Gastroesophageal sphincter (tissue), 4 donors: ENCODE measurements at regions not wholly inside any gene's neighbourhood (a gene's known extent, or its start where the extent isn't known, plus 50 kb on each side); places are given as distances from the start of the nearest gene placed in this dataset.

ENCODE experiments used
- ATAC-seq: fragments of 150-250 bp; one replicate; pipeline ENCODE4 v1.9.1; 2016; ENCODE audit warnings: mild to moderate bottlenecking, moderate library complexity
- H3K27ac ChIP-seq, 4 donors: fragments of 200-600 bp; sonication (generic) in 3 of 4; 1 replicate in 3 of 4; 2 replicates in 1 of 4; pipeline ENCODE4 v1.5.1; 2016 to 2019
- H3K27me3 ChIP-seq: fragments of 200-600 bp; sonication (generic); one replicate; pipeline ENCODE4 v1.5.1; 2019
- H3K36me3 ChIP-seq, 2 donors: fragments of 200-600 bp; sonication (generic); one replicate each; pipeline ENCODE4 v1.5.1; 2019; ENCODE audit warnings: control low read depth in 1 of 2
- H3K4me1 ChIP-seq, 3 donors: fragments of 200-600 bp; sonication (generic); 1 replicate in 2 of 3; 2 replicates in 1 of 3; pipeline ENCODE4 v1.5.1; 2016 to 2019; ENCODE audit warnings: control low read depth in 2 of 3
- H3K4me3 ChIP-seq, 2 donors: fragments of 200-600 bp; sonication (generic); one replicate each; pipeline ENCODE4 v1.5.1; 2019; ENCODE audit warnings: mild to moderate bottlenecking in 1 of 2, moderate library complexity in 1 of 2
- H3K9me3 ChIP-seq, 3 donors: fragments of 200-600 bp; sonication (generic); one replicate each; pipeline ENCODE4 v1.5.1; 2017 to 2019; ENCODE audit warnings: control low read depth in 2 of 3
- EP300 ChIP-seq: sonication (generic); formaldehyde crosslinking; IDR thresholded peaks from one replicate; pipeline ENCODE4 v1.6.1; 2017; ENCODE audit warnings: antibody characterized with exemption, mild to moderate bottlenecking
- POLR2A ChIP-seq, 2 donors: fragments of 450-650 bp; IDR thresholded peaks; one replicate each; pipeline ENCODE4 v1.6.1; 2017; ENCODE audit warnings: antibody characterized with exemption in 2 of 2, mild to moderate bottlenecking in 2 of 2, moderate library complexity in 1 of 2
- POLR2AphosphoS5 ChIP-seq: sonication (generic); formaldehyde crosslinking; IDR thresholded peaks from one replicate; pipeline ENCODE4 v1.6.1; 2017; ENCODE audit warnings: antibody characterized with exemption
- WGBS, 2 donors: methylation state at CpG; one replicate each; pipeline ENCODE4 v1.1.5; 2018; ENCODE audit warnings: low coverage in 1 of 2; 5-methylcytosine and 5-hydroxymethylcytosine counted together
- TF ChIP-seq, protein P1 (sequence below), 4 experiments: fragments of 200-600 bp in 2 of 4; fragments of 450-650 bp in 2 of 4; sonication (generic) in 1 of 4; IDR thresholded peaks; one replicate each; pipeline ENCODE4 v1.5.1; 2017 to 2019; ENCODE audit warnings: antibody characterized with exemption in 4 of 4, mild to moderate bottlenecking in 2 of 4, moderate library complexity in 2 of 4

DNA sequence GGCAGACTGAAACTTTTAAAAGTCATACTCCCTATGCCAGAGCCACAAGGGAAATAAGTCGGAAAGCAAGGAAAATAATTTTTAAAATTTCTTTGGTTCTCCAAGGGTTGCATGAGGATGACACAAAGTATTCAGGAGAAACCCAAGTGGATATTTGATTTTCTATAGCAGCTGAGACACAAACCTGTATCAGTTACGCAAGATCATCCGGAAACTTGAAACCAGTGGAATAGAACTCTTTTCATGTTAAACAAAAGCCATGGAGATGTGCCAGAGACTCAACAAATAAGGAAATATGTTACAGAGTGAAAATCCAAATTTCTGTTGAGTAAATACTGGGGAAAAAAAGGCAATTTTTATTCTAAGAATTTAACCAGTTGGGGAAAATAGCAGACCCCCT lies 294.7 kb downstream of the KIF2B start:
- H3K4me3 ChIP-seq = no peak overlapping the region
- TF ChIP-seq EP300 = no peak
- TF ChIP-seq, protein P1, sequence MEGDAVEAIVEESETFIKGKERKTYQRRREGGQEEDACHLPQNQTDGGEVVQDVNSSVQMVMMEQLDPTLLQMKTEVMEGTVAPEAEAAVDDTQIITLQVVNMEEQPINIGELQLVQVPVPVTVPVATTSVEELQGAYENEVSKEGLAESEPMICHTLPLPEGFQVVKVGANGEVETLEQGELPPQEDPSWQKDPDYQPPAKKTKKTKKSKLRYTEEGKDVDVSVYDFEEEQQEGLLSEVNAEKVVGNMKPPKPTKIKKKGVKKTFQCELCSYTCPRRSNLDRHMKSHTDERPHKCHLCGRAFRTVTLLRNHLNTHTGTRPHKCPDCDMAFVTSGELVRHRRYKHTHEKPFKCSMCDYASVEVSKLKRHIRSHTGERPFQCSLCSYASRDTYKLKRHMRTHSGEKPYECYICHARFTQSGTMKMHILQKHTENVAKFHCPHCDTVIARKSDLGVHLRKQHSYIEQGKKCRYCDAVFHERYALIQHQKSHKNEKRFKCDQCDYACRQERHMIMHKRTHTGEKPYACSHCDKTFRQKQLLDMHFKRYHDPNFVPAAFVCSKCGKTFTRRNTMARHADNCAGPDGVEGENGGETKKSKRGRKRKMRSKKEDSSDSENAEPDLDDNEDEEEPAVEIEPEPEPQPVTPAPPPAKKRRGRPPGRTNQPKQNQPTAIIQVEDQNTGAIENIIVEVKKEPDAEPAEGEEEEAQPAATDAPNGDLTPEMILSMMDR (IDR thresholded peaks at IDR 0.05) = no peak
- TF ChIP-seq POLR2A (IDR thresholded peaks at IDR 0.05) = no peak
- no peak for TF ChIP-seq POLR2AphosphoS5
- H3K27me3 ChIP-seq = no peaks in the 10 kb centered on the region
- H3K4me1 ChIP-seq = no peaks in the 10 kb centered on the region
- peaks cover 0 to 5% (median 0%) of the 10 kb centered on the region in 3 donors for H3K9me3 ChIP-seq
- H3K27ac ChIP-seq = no peak overlapping the region
- ATAC-seq = no peak
- 86 to 90% methylated on average over 3 of the region's 3 CpGs for WGBS, 2 donors
- H3K36me3 ChIP-seq = no peaks in the 10 kb centered on the region

DNA sequence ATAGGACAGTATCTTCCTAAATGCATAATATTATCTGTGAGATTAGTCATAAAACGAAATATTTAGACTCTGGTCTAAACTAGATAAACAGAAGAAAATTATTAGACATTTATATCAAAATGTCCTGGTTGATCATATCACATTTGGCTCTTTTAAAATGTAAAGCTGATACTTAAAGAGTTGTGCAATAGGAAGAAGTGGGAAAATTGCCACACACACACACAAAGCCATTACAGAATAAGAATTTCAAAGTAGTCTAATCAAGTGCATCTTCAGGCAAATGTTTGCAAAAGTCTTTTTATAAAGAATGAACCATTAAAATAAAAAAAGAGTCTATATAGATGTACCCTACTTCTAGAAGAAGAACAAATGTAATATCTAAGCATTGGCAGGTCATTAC lies 301.7 kb downstream of the KIF2B start:
- H3K4me1 ChIP-seq = no peaks in the 10 kb centered on the region
- 11 to 45% methylated on average over 1 of the region's 1 CpG for WGBS, 2 donors
- no peak for ATAC-seq

DNA sequence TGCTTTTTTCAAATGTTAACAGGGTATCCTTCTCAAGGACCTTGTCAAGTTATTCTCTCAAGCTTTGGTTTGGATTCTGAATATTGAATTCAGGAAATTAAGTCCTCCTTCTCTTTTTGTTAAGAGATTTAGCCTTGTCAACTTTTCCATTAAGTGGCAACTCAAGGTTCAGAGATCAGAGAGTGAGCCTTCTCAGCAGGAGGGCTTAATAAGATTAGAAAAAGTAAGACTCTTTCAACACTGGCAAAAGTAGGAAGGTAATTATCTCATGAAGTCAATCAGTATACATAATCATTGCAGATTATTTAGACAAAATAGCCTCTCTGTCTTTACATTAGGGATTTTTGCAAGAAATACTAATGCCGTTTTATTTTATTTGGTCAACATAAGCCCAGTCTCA lies 330.7 kb downstream of the KIF2B start:
- Histone ChIP-seq H3K4me3 (no peak overlapping the region), H3K4me1 (no peaks in the 10 kb centered on the region), H3K27me3 (no peaks in the 10 kb centered on the region), H3K27ac (no peak overlapping the region), H3K9me3 (no peaks in the 10 kb centered on the region), H3K36me3 (no peaks in the 10 kb centered on the region)
- no peak for ATAC-seq
- TF ChIP-seq EP300 = no peak
- TF ChIP-seq POLR2AphosphoS5 = no peak
- TF ChIP-seq POLR2A (IDR thresholded peaks at IDR 0.05) = no peak
- TF ChIP-seq, protein P1 (IDR thresholded peaks at IDR 0.05) = no peak
- 26 to 73% methylated on average over 1 of the region's 1 CpG for WGBS, 2 donors

More for the DNA sequence above, 301.7 kb downstream of the KIF2B start:
- Histone ChIP-seq H3K9me3 (peaks cover 0 to 30% (median 0%) of the 10 kb centered on the region in 3 donors), H3K27ac (no peak overlapping the region), H3K36me3 (no peaks in the 10 kb centered on the region), H3K4me3 (no peak overlapping the region), H3K27me3 (no peaks in the 10 kb centered on the region)
- TF ChIP-seq, protein P1 (IDR thresholded peaks at IDR 0.05) = no peak
- no peak for TF ChIP-seq POLR2AphosphoS5
- no peak for TF ChIP-seq POLR2A (IDR thresholded peaks at IDR 0.05)
- TF ChIP-seq EP300 = no peak

DNA sequence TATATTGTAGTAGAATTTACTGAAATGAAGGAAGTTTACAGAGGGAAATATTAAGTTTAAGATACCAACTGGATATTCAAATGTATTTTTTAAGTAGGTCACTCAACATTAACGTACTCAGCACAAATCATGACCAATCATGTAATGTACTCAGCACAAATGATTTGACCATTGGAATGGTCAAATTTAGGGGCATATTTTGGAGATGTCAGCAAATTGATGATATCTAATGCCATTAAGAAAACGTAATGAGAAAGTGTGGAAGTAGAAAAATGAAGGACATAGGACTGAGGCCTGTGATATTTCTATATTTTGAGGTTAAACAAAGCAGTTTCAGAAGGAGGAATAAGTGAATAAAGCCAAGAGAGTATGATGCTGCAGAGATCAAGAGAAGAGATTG lies 334.8 kb downstream of the KIF2B start:
- no peaks in the 10 kb centered on the region for H3K36me3 ChIP-seq
- no peaks in the 10 kb centered on the region for H3K27me3 ChIP-seq
- ATAC-seq = no peak

More for the DNA sequence above, 334.8 kb downstream of the KIF2B start:
- H3K4me1 ChIP-seq = no peaks in the 10 kb centered on the region
- TF ChIP-seq POLR2AphosphoS5 (no peak), EP300 (no peak), POLR2A (IDR thresholded peaks at IDR 0.05) (no peak)
- TF ChIP-seq, protein P1 (IDR thresholded peaks at IDR 0.05) = no peak
- H3K27ac ChIP-seq = no peak overlapping the region
- H3K4me3 ChIP-seq = no peak overlapping the region
- H3K9me3 ChIP-seq = no peaks in the 10 kb centered on the region
- 58 to 68% methylated on average over 2 of the region's 2 CpGs for WGBS, 2 donors
